ENCODE measurements at regions not wholly inside any gene's neighbourhood (a gene's known extent, or its start where the extent isn't known, plus 50 kb on each side); places are given as distances from the start of the nearest gene placed in this dataset.
"Not testable (repeated sequence)": the region's sequence is repeated elsewhere in the genome, so short reads cannot be mapped to it uniquely, and the experiment has no call there.

GRCh38 chr2:134029418-134029817 lies 224.5 kb upstream of the MGAT5 start:
- intact Hi-C loops (cut with DNase I) = no loop called here
- WGBS = 54% methylated on average over 6 of the region's 6 CpGs

GRCh38 chr2:134031539-134031938 lies 222.3 kb upstream of the MGAT5 start:
- DNase-seq (no peak), ATAC-seq (no peak)
- intact Hi-C loops (cut with DNase I) = no loop called here
- Histone ChIP-seq H3K27ac (ENCODE audit: low read length) (no peak overlapping the region), H3K4me1 (ENCODE audit: control insufficient read depth, insufficient read depth, low read length) (no peaks in the 10 kb centered on the region), H3K9me3 (ENCODE audit: control insufficient read depth, low read length) (no peaks in the 10 kb centered on the region), H3K4me3 (ENCODE audit: low read length) (no peak overlapping the region), H3K27me3 (ENCODE audit: control insufficient read depth, insufficient read depth) (no peaks in the 10 kb centered on the region)
- WGBS = 85% methylated on average over 6 of the region's 6 CpGs

More at GRCh38 chr2:134029418-134029817, 224.5 kb upstream of the MGAT5 start:
- H3K9me3 ChIP-seq (ENCODE audit: control insufficient read depth, low read length) = no peaks in the 10 kb centered on the region
- no peaks in the 10 kb centered on the region for H3K27me3 ChIP-seq (ENCODE audit: control insufficient read depth, insufficient read depth)
- no peaks in the 10 kb centered on the region for H3K4me1 ChIP-seq (ENCODE audit: control insufficient read depth, insufficient read depth, low read length)
- DNase-seq = peak in 2 of 3 donors; percentile 52 to 56
- peak; percentile 48 to 59 for ATAC-seq
- no peak overlapping the region for H3K27ac ChIP-seq (ENCODE audit: low read length)
- no peak overlapping the region for H3K4me3 ChIP-seq (ENCODE audit: low read length)

DNA sequence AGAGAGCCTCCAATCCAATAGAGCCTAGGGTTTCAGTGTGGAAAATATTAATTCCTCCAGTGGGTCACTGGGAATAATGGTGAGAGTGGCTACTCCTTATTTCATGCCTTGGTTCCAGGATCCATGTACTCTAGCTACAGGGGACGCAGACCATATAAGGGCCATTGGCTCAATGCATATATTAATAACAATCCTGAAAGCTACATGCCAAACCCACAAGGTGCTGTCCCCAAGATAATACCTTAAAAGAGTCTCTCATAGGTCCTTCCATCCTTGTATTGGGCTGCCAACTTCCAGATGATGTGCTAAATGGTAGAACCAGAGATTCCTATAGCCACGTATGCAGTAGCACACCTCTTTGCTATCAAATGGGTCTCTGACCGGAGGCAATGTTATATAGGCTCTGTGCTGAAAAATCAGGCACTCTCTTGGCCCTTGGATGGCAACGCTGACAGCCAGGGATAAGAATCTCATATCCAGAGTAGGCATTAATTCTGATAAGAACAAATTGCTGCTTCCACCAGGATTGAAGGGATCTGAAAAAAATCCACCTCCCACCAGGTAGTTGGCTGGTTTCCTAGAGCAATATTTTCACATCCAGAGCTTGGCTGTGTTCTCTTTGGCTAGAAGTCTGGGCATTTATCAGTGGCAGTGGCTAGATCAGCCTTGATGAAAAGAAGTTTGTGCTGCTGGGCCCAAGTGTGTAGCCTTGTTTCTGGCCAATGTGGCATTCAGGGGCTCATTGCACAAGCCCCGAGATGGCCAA lies 218.1 kb upstream of the MGAT5 start:
- no peak overlapping the region for H3K4me3 ChIP-seq (ENCODE audit: low read length)
- intact Hi-C loops (cut with DNase I) = no loop called here
- no peaks in the 10 kb centered on the region for H3K9me3 ChIP-seq (ENCODE audit: control insufficient read depth, low read length)
- H3K4me1 ChIP-seq (ENCODE audit: control insufficient read depth, insufficient read depth, low read length) = no peaks in the 10 kb centered on the region
- DNase-seq (no peak), ATAC-seq (no peak)
- WGBS = 85% methylated on average over 5 of the region's 5 CpGs
- H3K27me3 ChIP-seq (ENCODE audit: control insufficient read depth, insufficient read depth) = no peaks in the 10 kb centered on the region
- no peak overlapping the region for H3K27ac ChIP-seq (ENCODE audit: low read length)

- DNase-seq (no peak), ATAC-seq (no peak)
- 82% methylated on average over 1 of the region's 1 CpG for WGBS
- no peaks in the 10 kb centered on the region for H3K4me1 ChIP-seq (ENCODE audit: control insufficient read depth, insufficient read depth, low read length)
- H3K27me3 ChIP-seq (ENCODE audit: control insufficient read depth, insufficient read depth) = no peaks in the 10 kb centered on the region
- no peak overlapping the region for H3K27ac ChIP-seq (ENCODE audit: low read length)
- H3K4me3 ChIP-seq (ENCODE audit: low read length) = no peak overlapping the region
- intact Hi-C loops (cut with DNase I) = no loop called here
- H3K9me3 ChIP-seq (ENCODE audit: control insufficient read depth, low read length) = no peaks in the 10 kb centered on the region
These were observed 213.8 kb upstream of the MGAT5 start for GRCh38 chr2:134039912-134040581.

DNA sequence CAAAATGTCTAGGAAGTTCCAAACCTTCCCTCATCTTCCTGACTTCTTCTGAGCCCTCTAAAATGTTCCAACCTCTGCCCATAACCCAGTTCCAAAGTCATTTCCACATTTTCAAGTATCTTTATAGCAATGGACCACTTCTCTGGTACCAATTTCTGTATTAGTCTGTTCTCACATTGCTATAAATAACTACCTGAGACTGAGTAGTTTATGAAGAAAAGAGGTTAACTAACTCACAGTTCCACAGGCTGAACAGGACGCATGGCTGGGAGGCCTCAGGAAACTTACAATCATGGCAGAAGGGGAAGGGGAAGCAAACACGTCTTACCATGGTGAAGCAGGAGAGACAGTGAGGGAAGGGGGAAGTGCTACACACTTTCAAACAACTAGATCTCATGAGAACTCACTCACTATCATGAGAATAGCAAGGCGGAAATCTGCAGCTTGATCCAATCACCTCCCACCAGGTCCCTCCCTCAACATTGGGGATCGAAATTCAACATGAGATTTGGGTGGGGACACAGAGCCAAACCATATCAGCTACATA lies 213.2 kb upstream of the MGAT5 start:
- H3K27ac ChIP-seq (ENCODE audit: low read length); ATAC-seq; H3K9me3 ChIP-seq (ENCODE audit: control insufficient read depth, low read length); H3K4me3 ChIP-seq (ENCODE audit: low read length); H3K27me3 ChIP-seq (ENCODE audit: control insufficient read depth, insufficient read depth); H3K4me1 ChIP-seq (ENCODE audit: control insufficient read depth, insufficient read depth, low read length); intact Hi-C loops (cut with DNase I); DNase-seq: not testable (repeated sequence)
- 76% methylated on average over 4 of the region's 4 CpGs for WGBS

DNA sequence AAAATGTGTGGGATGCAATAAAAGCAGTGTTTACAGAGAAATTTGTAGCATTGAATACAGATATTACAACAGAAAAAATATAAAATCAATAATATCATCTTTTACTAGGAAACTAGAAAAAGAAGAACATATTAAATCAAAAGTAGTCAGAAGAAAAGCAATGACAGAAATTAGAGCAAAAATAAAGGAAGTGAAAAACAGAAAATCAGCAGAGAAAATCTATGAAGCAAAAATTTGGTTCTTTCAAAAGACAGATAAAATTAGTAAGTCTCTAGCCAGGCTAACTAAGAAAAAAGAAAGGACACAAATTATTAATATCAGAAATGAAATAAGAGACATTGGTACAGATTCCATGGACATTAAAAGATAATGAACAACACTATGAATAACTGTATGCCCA lies 212.0 kb upstream of the MGAT5 start:
- Histone ChIP-seq H3K27me3 (ENCODE audit: control insufficient read depth, insufficient read depth) (no peaks in the 10 kb centered on the region), H3K9me3 (ENCODE audit: control insufficient read depth, low read length) (no peaks in the 10 kb centered on the region), H3K27ac (ENCODE audit: low read length) (no peak overlapping the region), H3K4me3 (ENCODE audit: low read length) (no peak overlapping the region), H3K4me1 (ENCODE audit: control insufficient read depth, insufficient read depth, low read length) (no peaks in the 10 kb centered on the region)
- no peak for ATAC-seq
- intact Hi-C loops (cut with DNase I) = no loop called here
- DNase-seq = no peak

GRCh38 chr2:134043028-134043427 lies 210.8 kb upstream of the MGAT5 start:
- H3K27ac ChIP-seq (ENCODE audit: low read length); intact Hi-C loops (cut with DNase I); H3K27me3 ChIP-seq (ENCODE audit: control insufficient read depth, insufficient read depth); H3K4me3 ChIP-seq (ENCODE audit: low read length); H3K4me1 ChIP-seq (ENCODE audit: control insufficient read depth, insufficient read depth, low read length); H3K9me3 ChIP-seq (ENCODE audit: control insufficient read depth, low read length); ATAC-seq; DNase-seq: not testable (repeated sequence)
- 93% methylated on average over 8 of the region's 8 CpGs for WGBS

- Histone ChIP-seq H3K4me3 (ENCODE audit: low read length) (no peak overlapping the region), H3K4me1 (ENCODE audit: control insufficient read depth, insufficient read depth, low read length) (no peaks in the 10 kb centered on the region), H3K27ac (ENCODE audit: low read length) (no peak overlapping the region), H3K27me3 (ENCODE audit: control insufficient read depth, insufficient read depth) (no peaks in the 10 kb centered on the region), H3K9me3 (ENCODE audit: control insufficient read depth, low read length) (no peaks in the 10 kb centered on the region)
- DNase-seq = no peak
- ATAC-seq = no peak
- intact Hi-C loops (cut with DNase I) = no loop called here
- 83% methylated on average over 4 of the region's 4 CpGs for WGBS
These were observed 201.7 kb upstream of the MGAT5 start for GRCh38 chr2:134052173-134052572.

DNA sequence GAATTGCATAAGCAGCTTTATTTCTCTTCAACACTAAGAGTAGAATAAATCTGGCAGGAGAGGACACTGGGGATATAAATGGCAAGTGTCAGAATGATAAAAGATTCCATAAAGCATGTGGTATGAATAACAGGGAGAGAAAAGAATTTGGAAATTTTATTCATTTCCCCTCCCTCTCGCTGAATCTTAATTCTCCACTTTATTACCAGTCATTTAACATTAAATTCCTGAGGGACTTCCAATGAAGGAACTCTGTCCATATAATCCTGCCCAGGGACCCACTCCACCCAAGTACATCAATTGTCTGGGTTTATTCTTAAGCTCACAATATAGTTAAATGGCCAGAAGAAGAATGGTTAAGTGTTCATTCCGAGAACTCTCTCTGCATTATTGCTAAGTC lies 197.7 kb upstream of the MGAT5 start:
- DNase-seq (no peak), ATAC-seq (no peak)
- Histone ChIP-seq H3K4me3 (ENCODE audit: low read length) (no peak overlapping the region), H3K9me3 (ENCODE audit: control insufficient read depth, low read length) (no peaks in the 10 kb centered on the region), H3K4me1 (ENCODE audit: control insufficient read depth, insufficient read depth, low read length) (no peaks in the 10 kb centered on the region), H3K27me3 (ENCODE audit: control insufficient read depth, insufficient read depth) (no peaks in the 10 kb centered on the region), H3K27ac (ENCODE audit: low read length) (no peak overlapping the region)
- intact Hi-C loops (cut with DNase I) = no loop called here
- WGBS = 58% methylated on average over 2 of the region's 2 CpGs

- intact Hi-C loops (cut with DNase I); DNase-seq; H3K27me3 ChIP-seq (ENCODE audit: control insufficient read depth, insufficient read depth); H3K4me1 ChIP-seq (ENCODE audit: control insufficient read depth, insufficient read depth, low read length); ATAC-seq; H3K9me3 ChIP-seq (ENCODE audit: control insufficient read depth, low read length); H3K4me3 ChIP-seq (ENCODE audit: low read length); H3K27ac ChIP-seq (ENCODE audit: low read length): not testable (repeated sequence)
- WGBS = 83% methylated on average over 8 of the region's 8 CpGs
These were observed 192.8 kb upstream of the MGAT5 start for GRCh38 chr2:134061066-134061465.

GRCh38 chr2:134062235-134062634 lies 191.6 kb upstream of the MGAT5 start:
- DNase-seq; ATAC-seq; H3K9me3 ChIP-seq (ENCODE audit: control insufficient read depth, low read length); H3K4me1 ChIP-seq (ENCODE audit: control insufficient read depth, insufficient read depth, low read length); H3K27me3 ChIP-seq (ENCODE audit: control insufficient read depth, insufficient read depth); H3K27ac ChIP-seq (ENCODE audit: low read length); intact Hi-C loops (cut with DNase I); H3K4me3 ChIP-seq (ENCODE audit: low read length): not testable (repeated sequence)
- WGBS = 65% methylated on average over 3 of the region's 3 CpGs

Data from right cardiac atrium (tissue), 5 donors.